ENCODE measurements at regions not wholly inside any gene's neighbourhood (a gene's known extent, or its start where the extent isn't known, plus 50 kb on each side); places are given as distances from the start of the nearest gene placed in this dataset.

- peak; percentile 53 for DNase-seq
Measured at GRCh38 chr21:25421321-25422028, 185.8 kb downstream of the MRPL39 start.

- no peak for DNase-seq
Measured at GRCh38 chr21:25420831-25421230, 186.4 kb downstream of the MRPL39 start.

- no peak for DNase-seq
Measured at GRCh38 chr21:25416669-25417068, 190.6 kb downstream of the MRPL39 start.

DNA sequence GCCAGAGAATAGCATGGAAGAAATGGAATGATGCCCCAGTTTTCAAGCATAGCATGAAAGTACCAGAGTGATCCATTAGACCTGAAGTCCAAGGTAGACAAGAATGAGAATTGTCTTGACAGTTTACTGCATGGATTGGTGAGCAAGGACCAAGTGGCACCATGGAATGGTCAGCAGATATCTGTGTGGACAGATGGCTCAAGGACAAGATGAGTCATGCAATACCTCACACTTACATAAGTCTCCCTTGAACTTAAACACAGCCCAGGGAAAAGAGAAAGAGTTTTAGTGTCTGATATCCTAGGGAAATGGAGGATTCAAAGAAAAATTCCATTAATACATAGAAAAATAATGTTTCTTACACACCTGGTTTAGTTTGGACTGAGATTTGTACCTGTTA is 195.2 kb downstream of the MRPL39 start:
- no peak for DNase-seq

DNA sequence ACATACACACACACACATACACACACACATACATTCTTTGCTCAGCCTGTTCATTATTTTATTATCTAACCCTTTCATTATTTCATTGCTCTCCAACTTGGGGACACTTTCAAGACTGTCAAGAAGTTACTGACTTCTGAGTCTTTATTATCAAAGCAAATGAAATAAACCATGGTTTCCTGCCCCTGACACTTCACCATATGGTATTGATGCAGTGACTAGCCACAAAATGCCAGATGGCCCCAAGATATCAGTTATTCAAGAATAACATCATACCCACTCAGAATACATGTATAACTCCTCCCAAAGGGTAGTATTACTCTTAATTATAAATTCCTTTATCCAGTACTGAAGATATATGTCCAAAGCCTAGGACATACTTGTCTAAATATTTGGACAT is 197.3 kb downstream of the MRPL39 start:
- no peak for DNase-seq

GRCh38 chr21:25408666-25409065 is 198.6 kb downstream of the MRPL39 start:
- DNase-seq: no peak

GRCh38 chr21:25406887-25407579 is 200.2 kb downstream of the MRPL39 start:
- no peak for DNase-seq

- no peak for DNase-seq
Measured at GRCh38 chr21:25405984-25406383, 201.3 kb downstream of the MRPL39 start.

- DNase-seq: no peak
Measured at GRCh38 chr21:25402134-25402961, 204.9 kb downstream of the MRPL39 start.

- no peak for DNase-seq
Measured at GRCh38 chr21:25400427-25400826, 206.9 kb downstream of the MRPL39 start.

GRCh38 chr21:25398630-25399029 is 208.7 kb downstream of the MRPL39 start:
- no peak for DNase-seq

GRCh38 chr21:25396135-25396711 is 211.1 kb downstream of the MRPL39 start:
- DNase-seq: no peak

- no peak for DNase-seq
Measured at GRCh38 chr21:25391777-25392176, 215.5 kb downstream of the MRPL39 start.

- DNase-seq: no peak
Measured at GRCh38 chr21:25390701-25391100, 216.6 kb downstream of the MRPL39 start.

- no peak for DNase-seq
Measured at GRCh38 chr21:25387665-25388064, 219.6 kb downstream of the MRPL39 start.

- DNase-seq: peak; percentile 51
Measured at GRCh38 chr21:25385911-25386474, 221.3 kb downstream of the MRPL39 start.

DNA sequence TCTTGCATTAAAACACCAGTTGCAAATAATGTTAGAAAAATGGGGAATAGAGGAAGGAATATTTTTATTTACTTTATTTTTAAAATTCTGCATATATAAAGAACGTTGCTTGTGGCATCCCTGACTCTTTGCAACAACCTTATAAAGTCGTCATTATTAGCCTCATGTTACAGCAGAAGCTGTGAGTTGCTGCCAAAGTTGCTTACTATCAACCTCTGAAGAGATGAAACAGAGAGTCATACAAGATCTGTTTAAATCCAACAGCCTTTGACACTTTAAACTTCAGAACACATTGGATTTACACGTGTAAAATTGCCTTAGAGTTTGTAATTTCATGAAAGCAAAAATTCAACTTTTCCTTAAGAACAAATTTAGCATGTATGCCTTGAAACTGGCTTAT is 221.9 kb downstream of the MRPL39 start:
- DNase-seq: no peak

DNA sequence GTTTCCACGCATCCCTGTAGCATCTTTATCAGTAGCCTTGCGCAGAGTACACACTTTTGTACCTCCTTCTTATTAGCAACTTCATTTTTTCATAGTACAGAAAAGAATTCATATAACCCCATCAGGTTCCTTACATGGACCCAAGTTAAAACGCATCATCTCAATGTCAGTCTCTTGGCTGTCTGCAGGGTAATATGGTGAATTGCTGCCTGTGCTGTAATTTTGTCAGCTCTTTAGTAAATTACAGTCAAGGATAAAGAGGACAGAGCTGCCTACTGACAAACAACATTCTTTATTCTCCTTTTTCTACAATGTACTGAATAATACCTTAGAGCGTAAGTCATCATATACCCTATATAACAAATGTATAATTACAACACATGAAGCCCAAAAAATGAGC is 222.5 kb downstream of the MRPL39 start:
- DNase-seq: no peak

DNA sequence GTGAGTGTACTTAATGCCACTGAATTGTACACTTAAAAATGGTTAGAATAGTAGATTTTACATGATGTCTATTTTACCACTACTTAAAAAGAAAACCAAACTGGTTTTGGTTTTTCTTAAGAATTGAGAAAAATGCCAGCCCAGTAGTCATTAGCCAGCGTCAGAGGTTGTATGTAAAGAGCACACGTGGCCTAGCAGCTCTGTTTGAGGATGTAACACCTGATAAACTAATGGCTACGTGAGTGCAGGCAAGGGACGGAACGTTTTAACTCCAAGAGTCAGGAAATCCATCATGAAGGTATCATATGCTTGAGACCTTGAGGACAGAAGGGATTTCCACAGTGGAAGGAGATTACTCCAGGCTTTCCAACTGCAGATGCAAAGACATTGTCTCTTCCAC is 223.7 kb downstream of the MRPL39 start:
- DNase-seq: no peak

DNA sequence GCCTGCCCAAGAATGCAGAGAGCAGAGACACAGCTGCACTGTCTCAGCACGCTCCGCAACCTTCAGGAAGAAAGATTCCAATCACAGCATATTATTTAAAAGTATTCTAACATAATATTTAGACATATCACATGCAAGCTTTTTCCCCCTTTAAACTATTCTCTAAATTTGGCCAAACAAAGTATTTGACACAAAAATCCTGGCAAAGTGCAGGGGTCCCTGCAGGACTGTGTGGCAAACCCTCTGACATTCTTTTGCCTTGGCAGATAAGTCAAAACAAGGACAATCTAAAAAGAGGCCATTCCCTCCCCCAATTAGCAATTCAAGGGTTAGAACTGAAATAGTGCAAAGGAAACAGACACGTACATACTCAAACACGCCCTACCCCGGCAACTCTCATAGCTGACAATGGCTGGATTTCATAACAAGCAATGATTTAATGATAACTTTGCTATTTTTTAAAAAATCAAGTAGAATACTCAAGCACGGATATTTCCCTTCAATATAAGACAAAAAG is 225.3 kb downstream of the MRPL39 start:
- no peak for DNase-seq

DNA sequence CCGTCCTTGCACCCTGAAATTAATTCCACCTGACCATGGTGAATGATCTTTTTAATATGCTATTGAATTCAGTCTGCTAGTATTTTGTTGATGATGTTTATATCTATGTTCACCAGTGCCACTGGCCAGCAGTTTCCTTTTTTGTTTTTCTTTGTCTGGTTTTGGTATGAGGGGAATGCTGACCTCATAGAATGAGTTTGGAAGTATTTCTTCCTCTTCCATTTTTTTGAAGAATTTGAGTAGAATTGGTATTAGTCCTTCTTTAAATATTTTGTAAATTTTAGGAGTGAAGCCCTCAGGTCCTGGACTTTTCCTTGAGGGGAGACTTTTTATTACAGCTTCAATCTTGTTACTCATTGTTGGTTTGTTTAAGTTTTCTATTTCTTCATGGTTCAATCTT is 231.6 kb downstream of the MRPL39 start:
- no peak for DNase-seq

DNA sequence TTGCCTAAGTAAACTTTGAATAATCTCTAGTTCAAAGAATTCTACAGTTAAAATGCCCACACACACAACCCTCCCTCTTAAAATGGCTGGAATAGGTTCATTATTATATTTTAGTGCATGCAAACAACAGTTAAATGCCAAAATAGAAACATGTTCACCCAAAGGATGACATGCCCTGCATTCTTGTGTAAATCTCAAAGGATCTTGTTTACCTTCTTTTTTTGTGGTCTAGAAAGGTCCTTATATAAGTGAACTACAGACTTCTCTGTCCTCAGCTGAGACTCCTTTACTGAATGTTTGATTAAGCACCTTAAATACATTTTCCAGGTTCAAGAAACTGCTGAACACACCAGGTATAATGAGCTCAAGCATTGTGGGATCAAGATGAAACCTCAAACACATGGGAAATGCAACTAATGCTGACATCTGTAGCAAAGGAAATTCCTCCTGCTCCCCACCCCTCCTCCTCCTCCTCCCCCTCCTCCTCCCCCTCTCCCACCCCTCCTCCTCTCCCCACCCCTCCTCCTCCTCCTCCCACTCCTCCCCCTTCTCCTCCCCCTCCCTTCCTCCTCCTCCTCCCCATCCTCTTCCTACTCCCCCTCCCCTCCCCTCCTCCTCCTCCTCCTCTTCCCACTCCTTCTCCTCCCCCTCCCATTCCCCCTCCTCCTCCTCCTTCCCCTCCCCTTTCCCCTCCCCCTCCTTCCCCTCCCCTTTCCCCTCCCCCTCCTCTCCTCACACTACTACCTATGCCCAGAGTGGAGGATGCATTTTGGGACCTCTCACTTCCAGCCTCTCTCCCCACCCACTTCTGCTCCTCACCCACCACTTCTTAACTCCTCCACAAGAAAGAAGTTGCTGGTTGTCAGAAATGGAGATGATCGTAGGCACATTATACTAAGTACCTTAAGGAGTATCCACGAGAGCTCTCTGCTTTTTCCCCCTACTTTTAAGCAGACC is 233.9 kb downstream of the MRPL39 start:
- DNase-seq: no peak
